GM12873 (cell line): ENCODE measurements at regions not wholly inside any gene's neighbourhood (a gene's known extent, or its start where the extent isn't known, plus 50 kb on each side); places are given as distances from the start of the nearest gene placed in this dataset.

ENCODE experiments used
- CTCF ChIP-seq: IDR thresholded peaks from 2 replicates; pipeline ENCODE4 v1.5.1; 2012; ENCODE audit warnings: low read depth, mild to moderate bottlenecking, moderate library complexity, low read length, control low read depth; ENCODE audit not compliant: insufficient read depth; ENCODE audit errors: missing control alignments

- TF ChIP-seq CTCF, result no peak
Measured at GRCh38 chr19:13669780-13670355, 94.5 kb upstream of the MRI1 start.

- no peak for TF ChIP-seq CTCF
Measured at GRCh38 chr19:13668964-13669363, 95.4 kb upstream of the MRI1 start.

- TF ChIP-seq CTCF, result no peak
Measured at GRCh38 chr19:13666165-13666564, 98.2 kb upstream of the MRI1 start.

- TF ChIP-seq CTCF, result no peak
Measured at GRCh38 chr19:13665125-13665905, 99.0 kb upstream of the MRI1 start.

- no peak for TF ChIP-seq CTCF
Measured at GRCh38 chr19:13652810-13653590, 111.3 kb upstream of the MRI1 start.

- TF ChIP-seq CTCF, result no peak
Measured at GRCh38 chr19:13646758-13647157, 117.6 kb upstream of the MRI1 start.

- TF ChIP-seq CTCF, result no peak
Measured at GRCh38 chr19:13644645-13645044, 119.7 kb upstream of the MRI1 start.
